ENCODE measurements at regions not wholly inside any gene's neighbourhood (a gene's known extent, or its start where the extent isn't known, plus 50 kb on each side); places are given as distances from the start of the nearest gene placed in this dataset.
"Not testable (repeated sequence)": the region's sequence is repeated elsewhere in the genome, so short reads cannot be mapped to it uniquely, and the experiment has no call there.

- H3K4me3 ChIP-seq: no peak overlapping the region
- no peaks in the 10 kb centered on the region for H3K9me3 ChIP-seq
- no peak for TF ChIP-seq CTCF (IDR thresholded peaks at IDR 0.05)
- H3K27me3 ChIP-seq: no peaks in the 10 kb centered on the region
- H3K36me3 ChIP-seq: no peaks in the 10 kb centered on the region
- no peak for DNase-seq (ENCODE audit: low spot score)
- H3K27ac ChIP-seq: no peak overlapping the region
- H3K4me1 ChIP-seq: no peaks in the 10 kb centered on the region
Measured at GRCh38 chr13:56752636-56753035, 388.1 kb upstream of the PRR20A start.

- no peak for DNase-seq (ENCODE audit: low spot score)
- H3K9me3 ChIP-seq: no peaks in the 10 kb centered on the region
- no peaks in the 10 kb centered on the region for H3K36me3 ChIP-seq
- H3K4me3 ChIP-seq: no peak overlapping the region
- no peaks in the 10 kb centered on the region for H3K27me3 ChIP-seq
- TF ChIP-seq CTCF (IDR thresholded peaks at IDR 0.05): no peak
- no peak overlapping the region for H3K27ac ChIP-seq
- no peaks in the 10 kb centered on the region for H3K4me1 ChIP-seq
Measured at GRCh38 chr13:56755181-56755935, 385.4 kb upstream of the PRR20A start.

GRCh38 chr13:56763333-56763732, 377.4 kb upstream of the PRR20A start:
- H3K36me3 ChIP-seq; H3K4me1 ChIP-seq; H3K27me3 ChIP-seq; H3K27ac ChIP-seq; DNase-seq (ENCODE audit: low spot score); H3K4me3 ChIP-seq: not testable (repeated sequence)
- H3K9me3 ChIP-seq: peaks cover 0 to 15% of the 10 kb centered on the region in 2 donors

DNA sequence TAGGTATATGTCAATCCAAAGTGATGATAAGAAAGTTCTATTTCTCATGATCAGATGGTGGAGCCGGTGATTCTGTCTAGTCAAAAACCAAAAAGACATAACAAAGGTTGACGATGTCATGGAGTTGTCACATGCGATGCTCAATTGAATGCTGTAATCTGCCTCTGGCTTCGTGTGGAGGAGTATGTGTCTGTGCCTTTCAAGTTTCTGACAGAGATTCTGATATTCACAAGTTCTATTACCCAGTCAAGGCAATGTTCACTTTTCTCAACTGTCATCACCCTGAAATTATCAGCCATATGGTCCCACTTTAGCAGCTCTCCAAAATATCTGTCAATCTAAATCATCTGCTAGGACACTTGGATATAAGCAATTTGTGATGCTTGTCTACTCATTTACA, 367.6 kb upstream of the PRR20A start:
- no peak for TF ChIP-seq CTCF (IDR thresholded peaks at IDR 0.05)
- DNase-seq (ENCODE audit: low spot score): no peak
- Histone ChIP-seq H3K27me3 (no peaks in the 10 kb centered on the region), H3K4me3 (no peak overlapping the region), H3K27ac (no peak overlapping the region), H3K4me1 (no peaks in the 10 kb centered on the region), H3K9me3 (no peaks in the 10 kb centered on the region), H3K36me3 (no peaks in the 10 kb centered on the region)

- H3K9me3 ChIP-seq: no peaks in the 10 kb centered on the region
- no peaks in the 10 kb centered on the region for H3K27me3 ChIP-seq
- H3K36me3 ChIP-seq: no peaks in the 10 kb centered on the region
- TF ChIP-seq CTCF (IDR thresholded peaks at IDR 0.05): no peak
- H3K4me1 ChIP-seq: no peaks in the 10 kb centered on the region
- no peak overlapping the region for H3K4me3 ChIP-seq
- DNase-seq (ENCODE audit: low spot score): no peak
- no peak overlapping the region for H3K27ac ChIP-seq
Measured at GRCh38 chr13:56789527-56789926, 351.2 kb upstream of the PRR20A start.

GRCh38 chr13:56837161-56837560, 303.6 kb upstream of the PRR20A start:
- H3K4me1 ChIP-seq: no peaks in the 10 kb centered on the region
- TF ChIP-seq CTCF (IDR thresholded peaks at IDR 0.05): no peak
- H3K36me3 ChIP-seq: no peaks in the 10 kb centered on the region
- H3K27ac ChIP-seq: no peak overlapping the region
- H3K9me3 ChIP-seq: no peaks in the 10 kb centered on the region
- DNase-seq (ENCODE audit: low spot score): no peak
- no peak overlapping the region for H3K4me3 ChIP-seq
- no peaks in the 10 kb centered on the region for H3K27me3 ChIP-seq

All from right atrium auricular region (tissue), 2 donors.